ENCODE measurements at regions not wholly inside any gene's neighbourhood (a gene's known extent, or its start where the extent isn't known, plus 50 kb on each side); places are given as distances from the start of the nearest gene placed in this dataset.

GRCh38 chr3:18188491-18188890, 236.6 kb downstream of the SATB1 start:
- TF ChIP-seq CTCF (IDR thresholded peaks at IDR 0.05), result no peak
- TF ChIP-seq POLR2A (IDR thresholded peaks at IDR 0.05), result no peak
